Cardiac fibroblast (primary cell): ENCODE measurements at regions not wholly inside any gene's neighbourhood (a gene's known extent, or its start where the extent isn't known, plus 50 kb on each side); places are given as distances from the start of the nearest gene placed in this dataset.

Source experiments
- DNase-seq, 2 donors: peaks; one replicate each; pipeline versions ENCODE4 v3.0.0 to v3.0.0-alpha.2; 2010; ENCODE audit warnings: low read depth in 2 of 2
- H3K4me3 ChIP-seq, 2 donors: replicated peaks in 1 of 2; 1 replicate in 1 of 2; 2 replicates in 1 of 2; pipeline ENCODE4 v1.5.1; 2011; ENCODE audit warnings: low read depth in 2 of 2, low read length in 2 of 2, mild to moderate bottlenecking in 2 of 2, moderate library complexity in 1 of 2
- TF ChIP-seq, protein P1 (sequence below): IDR thresholded peaks from one replicate; pipeline ENCODE4 v1.5.1; 2011; ENCODE audit warnings: low read depth, mild to moderate bottlenecking, low read length, inconsistent platforms

DNA sequence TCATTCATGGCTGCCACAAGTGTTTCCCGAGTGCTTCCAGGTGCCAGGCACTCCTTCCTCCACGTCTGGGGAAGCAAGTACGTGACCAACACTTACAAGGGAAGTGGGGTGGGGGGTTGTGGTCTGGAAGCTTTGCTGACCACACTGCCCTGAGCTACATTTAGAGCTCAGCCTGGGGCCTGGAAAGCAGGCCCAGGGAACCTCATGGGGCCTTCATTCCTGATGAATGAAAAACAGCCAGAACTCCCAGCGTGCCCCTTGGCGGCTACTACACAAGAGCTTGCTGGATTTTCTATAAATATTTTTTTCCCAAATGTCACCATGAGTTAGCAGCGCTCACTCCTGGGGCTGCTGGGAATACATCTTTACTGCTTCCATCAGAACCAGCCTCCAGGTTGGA lies 73.3 kb downstream of the ABCC12 start:
- DNase-seq: peak; percentile 9 to 69
- H3K4me3 ChIP-seq: no peak overlapping the region
- TF ChIP-seq, protein P1, sequence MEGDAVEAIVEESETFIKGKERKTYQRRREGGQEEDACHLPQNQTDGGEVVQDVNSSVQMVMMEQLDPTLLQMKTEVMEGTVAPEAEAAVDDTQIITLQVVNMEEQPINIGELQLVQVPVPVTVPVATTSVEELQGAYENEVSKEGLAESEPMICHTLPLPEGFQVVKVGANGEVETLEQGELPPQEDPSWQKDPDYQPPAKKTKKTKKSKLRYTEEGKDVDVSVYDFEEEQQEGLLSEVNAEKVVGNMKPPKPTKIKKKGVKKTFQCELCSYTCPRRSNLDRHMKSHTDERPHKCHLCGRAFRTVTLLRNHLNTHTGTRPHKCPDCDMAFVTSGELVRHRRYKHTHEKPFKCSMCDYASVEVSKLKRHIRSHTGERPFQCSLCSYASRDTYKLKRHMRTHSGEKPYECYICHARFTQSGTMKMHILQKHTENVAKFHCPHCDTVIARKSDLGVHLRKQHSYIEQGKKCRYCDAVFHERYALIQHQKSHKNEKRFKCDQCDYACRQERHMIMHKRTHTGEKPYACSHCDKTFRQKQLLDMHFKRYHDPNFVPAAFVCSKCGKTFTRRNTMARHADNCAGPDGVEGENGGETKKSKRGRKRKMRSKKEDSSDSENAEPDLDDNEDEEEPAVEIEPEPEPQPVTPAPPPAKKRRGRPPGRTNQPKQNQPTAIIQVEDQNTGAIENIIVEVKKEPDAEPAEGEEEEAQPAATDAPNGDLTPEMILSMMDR: no peak

DNA sequence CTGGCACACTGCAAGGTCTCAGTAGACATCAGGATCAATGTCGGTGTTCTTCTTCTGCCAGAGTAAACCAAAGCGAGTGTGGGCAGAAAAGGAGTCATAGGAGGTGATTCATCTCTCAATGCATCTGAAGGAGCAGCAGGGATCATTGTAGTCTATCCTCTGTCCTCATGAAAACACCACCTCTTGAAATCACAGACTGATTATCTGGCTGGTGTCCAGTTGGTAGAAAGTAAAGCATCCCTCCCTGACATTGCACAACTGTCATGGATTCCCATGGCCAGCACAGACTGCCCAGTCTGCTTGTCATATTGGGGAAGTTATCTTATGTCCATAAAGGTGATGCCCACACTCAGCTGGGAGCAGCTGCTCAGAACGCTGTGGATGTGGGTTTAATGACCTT lies 74.1 kb downstream of the ABCC12 start:
- no peak overlapping the region for H3K4me3 ChIP-seq
- TF ChIP-seq, protein P1: no peak
- DNase-seq: peak; percentile 54 to 94

DNA sequence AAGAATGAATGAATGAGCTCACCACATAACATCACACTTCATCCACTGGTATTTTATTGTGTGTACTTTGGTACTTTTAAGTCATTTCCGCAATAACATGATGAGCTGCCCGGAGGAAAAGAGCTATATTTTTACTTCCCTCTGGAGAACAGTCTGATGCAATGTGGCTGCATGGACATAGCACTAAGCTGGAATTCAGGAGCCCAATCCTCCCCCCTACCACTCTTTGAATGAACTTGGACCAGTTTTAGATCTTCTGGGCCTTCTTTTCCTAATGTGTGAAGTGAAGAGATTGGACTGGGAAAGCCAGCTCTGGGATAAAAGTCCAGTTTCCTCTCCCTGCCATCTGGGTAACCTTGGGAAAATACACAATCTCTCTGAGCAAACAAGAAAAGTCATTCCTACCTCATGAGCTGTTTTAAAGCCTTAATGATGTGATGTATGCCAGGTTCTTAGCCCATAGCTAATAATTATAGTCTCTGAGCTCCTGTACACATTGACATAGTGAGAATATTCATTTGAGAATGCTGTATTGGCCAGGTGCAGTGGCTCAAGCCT lies 79.3 kb downstream of the ABCC12 start:
- TF ChIP-seq, protein P1: no peak
- H3K4me3 ChIP-seq: no peak overlapping the region
- peak in 1 of 2 donors; percentile 83 for DNase-seq

DNA sequence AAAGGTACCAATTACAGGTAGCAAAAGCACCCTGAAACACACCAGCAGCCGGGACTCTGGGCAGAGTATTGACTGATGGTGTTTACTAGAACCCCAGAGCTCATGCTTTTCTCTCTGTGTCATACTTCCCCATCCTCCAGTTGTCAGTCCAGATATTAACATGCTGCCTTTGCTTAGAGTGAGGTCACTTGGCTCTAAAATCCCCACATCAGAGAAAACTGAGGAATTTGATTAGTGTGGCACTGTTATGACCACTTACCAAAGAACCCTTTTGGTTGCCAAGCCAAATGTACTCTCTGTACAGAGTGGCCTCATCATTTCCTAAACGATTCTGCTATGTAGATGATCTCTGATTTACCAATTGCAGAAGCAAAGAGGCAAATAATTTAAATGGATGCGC lies 80.4 kb downstream of the ABCC12 start:
- H3K4me3 ChIP-seq: no peak overlapping the region
- peak; percentile 35 to 84 for DNase-seq
- TF ChIP-seq, protein P1: no peak

DNA sequence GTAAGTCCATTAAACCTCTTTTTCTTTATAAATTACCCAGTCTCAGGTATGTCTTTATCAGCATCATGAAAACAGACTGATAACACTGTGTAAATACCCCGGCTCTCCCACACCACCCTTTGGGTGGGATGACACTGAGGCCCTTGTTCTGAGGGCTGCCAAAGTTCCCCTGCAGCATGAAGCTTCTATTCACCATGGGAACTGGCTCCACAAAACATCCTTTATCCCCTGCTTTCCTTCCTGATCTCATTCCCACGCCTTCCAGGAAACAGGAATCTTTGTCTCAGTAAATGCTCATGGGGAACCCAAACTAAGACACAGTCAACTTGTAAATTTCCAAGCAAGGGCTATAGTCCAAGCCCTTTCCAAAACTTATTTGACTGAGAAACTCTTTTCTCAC lies 88.4 kb downstream of the ABCC12 start:
- H3K4me3 ChIP-seq: no peak overlapping the region
- DNase-seq: no peak
- TF ChIP-seq, protein P1: no peak

DNA sequence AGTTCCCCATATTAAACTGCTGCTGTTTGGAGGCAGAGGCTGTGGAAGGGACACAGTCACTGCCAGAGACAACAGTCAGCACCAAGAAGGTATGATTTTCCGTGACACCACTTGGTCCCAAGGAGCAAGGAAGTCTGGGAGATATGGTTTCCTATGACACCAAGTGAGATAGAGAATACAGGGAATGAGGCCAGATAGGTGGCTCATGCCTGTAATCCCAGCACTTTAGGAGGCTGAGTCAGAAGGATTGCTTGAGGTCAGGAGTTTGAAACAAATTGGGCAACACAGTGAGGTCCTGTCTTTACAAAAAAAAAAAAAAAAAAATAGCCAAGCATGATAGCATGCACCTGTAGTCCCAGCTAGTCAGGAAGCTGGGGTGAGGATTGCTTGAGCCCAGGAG lies 90.8 kb downstream of the ABCC12 start:
- peak in 1 of 2 donors; percentile 49 for DNase-seq

More for the DNA sequence above, 90.8 kb downstream of the ABCC12 start:
- H3K4me3 ChIP-seq: no peak overlapping the region
- TF ChIP-seq, protein P1: no peak
